Mucosa of rectum (tissue), 2 donors: ENCODE measurements at regions not wholly inside any gene's neighbourhood (a gene's known extent, or its start where the extent isn't known, plus 50 kb on each side); places are given as distances from the start of the nearest gene placed in this dataset.

Experiments
- H3K27ac ChIP-seq, 2 donors: one replicate each; pipeline ENCODE4 v1.7.0; 2013; ENCODE audit warnings: inconsistent platforms in 2 of 2, low read depth in 2 of 2, low read length in 2 of 2
- H3K27me3 ChIP-seq, 2 donors: one replicate each; pipeline ENCODE4 v1.7.0; 2013; ENCODE audit warnings: low read length in 2 of 2; ENCODE audit not compliant: control insufficient read depth in 2 of 2, insufficient read depth in 2 of 2
- H3K36me3 ChIP-seq, 2 donors: one replicate each; pipeline ENCODE4 v1.7.0; 2013; ENCODE audit warnings: low read length in 2 of 2; ENCODE audit not compliant: control insufficient read depth in 2 of 2, insufficient read depth in 2 of 2
- H3K4me1 ChIP-seq, 2 donors: one replicate each; pipeline ENCODE4 v1.7.0; 2013; ENCODE audit warnings: low read length in 2 of 2, mild to moderate bottlenecking in 1 of 2; ENCODE audit not compliant: control insufficient read depth in 2 of 2, insufficient read depth in 2 of 2
- H3K4me3 ChIP-seq, 2 donors: one replicate each; pipeline ENCODE4 v1.7.0; 2013; ENCODE audit warnings: low read length in 2 of 2
- H3K9ac ChIP-seq, 2 donors: one replicate each; pipeline ENCODE4 v1.7.0; 2013; ENCODE audit warnings: low read length in 2 of 2, low read depth in 1 of 2, mild to moderate bottlenecking in 1 of 2
- H3K9me3 ChIP-seq, 2 donors: one replicate each; pipeline ENCODE4 v1.7.0; 2013; ENCODE audit warnings: low read length in 2 of 2; ENCODE audit not compliant: control insufficient read depth in 2 of 2
- donor health status: healthy.
- donor health status: Normal muscosa, but diverticular disease.

DNA sequence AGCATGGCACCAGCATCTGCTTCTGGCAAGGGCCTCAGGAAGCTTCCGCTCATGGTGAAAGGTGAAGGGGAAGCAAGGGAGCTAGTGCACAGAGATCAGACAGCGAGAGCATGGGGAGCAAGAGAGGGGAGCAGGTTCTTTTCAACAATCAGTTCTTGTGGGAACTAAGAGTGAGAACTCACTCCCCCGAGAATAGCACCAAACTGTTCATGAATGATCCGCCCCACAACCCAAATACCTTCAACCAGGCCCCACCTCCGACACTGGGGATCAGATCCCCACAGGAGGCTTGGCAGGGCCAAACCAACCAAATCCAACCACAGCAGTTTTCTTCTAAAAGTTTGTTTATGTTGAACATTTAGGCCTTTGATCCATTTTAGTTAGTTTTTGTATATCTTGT lies 69.7 kb upstream of the BHLHE23 start:
- Histone ChIP-seq H3K9me3 (peaks cover 0 to 4% of the 10 kb centered on the region in 2 donors), H3K4me1 (no peaks in the 10 kb centered on the region), H3K9ac (no peak overlapping the region), H3K4me3 (no peak overlapping the region), H3K27ac (no peak overlapping the region), H3K36me3 (no peaks in the 10 kb centered on the region), H3K27me3 (peaks cover 3 to 5% of the 10 kb centered on the region in 2 donors)

DNA sequence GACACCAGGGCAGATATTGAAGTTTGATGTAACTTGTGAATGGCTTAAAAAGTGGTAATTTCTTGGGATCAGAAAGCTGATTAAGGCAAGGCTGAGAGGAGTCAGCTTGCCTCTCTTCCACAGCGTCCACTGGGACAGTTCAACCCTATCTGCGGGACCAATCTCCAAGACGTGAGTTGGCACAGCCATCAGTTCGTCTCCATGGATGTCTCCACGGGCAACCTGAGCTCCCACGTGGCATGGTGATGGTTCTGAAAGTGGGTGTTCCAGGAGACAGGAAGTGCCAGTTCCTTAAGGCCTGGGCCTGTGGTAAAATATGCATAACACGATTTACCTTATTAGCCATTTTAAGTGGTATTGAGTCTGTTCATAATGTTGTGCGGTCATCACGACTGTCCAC lies 67.9 kb upstream of the BHLHE23 start:
- H3K27me3 ChIP-seq = peaks cover 9 to 10% of the 10 kb centered on the region in 2 donors

DNA sequence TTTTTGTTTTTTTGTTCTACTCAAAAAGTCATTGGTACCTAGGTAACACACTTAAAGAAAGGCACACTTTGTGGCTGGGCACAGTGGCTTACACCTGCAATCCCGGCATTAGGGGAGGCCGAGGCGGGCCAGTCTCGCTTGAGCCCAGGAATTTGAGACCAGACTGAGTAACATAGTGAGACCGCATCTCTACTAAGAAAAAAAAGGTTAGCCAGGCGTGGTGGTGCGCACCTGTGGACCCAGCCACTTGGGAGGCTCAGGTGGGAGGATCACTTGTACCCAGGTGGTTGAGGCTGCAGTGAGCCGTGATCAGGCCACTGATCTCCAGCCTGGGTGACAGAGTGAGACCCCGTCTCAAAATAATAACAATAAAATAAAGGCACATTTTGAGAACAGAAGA lies 67.4 kb upstream of the BHLHE23 start:
- Histone ChIP-seq H3K4me1 (no peaks in the 10 kb centered on the region), H3K36me3 (no peaks in the 10 kb centered on the region), H3K4me3 (no peak overlapping the region), H3K9ac (no peak overlapping the region), H3K9me3 (peaks cover 0 to 4% of the 10 kb centered on the region in 2 donors), H3K27ac (no peak overlapping the region), H3K27me3 (peaks cover 9 to 10% of the 10 kb centered on the region in 2 donors)

More for the DNA sequence above, 67.9 kb upstream of the BHLHE23 start:
- H3K9ac ChIP-seq = no peak overlapping the region
- H3K4me3 ChIP-seq = no peak overlapping the region
- no peaks in the 10 kb centered on the region for H3K36me3 ChIP-seq
- peaks cover 0 to 4% of the 10 kb centered on the region in 2 donors for H3K9me3 ChIP-seq
- H3K27ac ChIP-seq = no peak overlapping the region
- H3K4me1 ChIP-seq = no peaks in the 10 kb centered on the region

DNA sequence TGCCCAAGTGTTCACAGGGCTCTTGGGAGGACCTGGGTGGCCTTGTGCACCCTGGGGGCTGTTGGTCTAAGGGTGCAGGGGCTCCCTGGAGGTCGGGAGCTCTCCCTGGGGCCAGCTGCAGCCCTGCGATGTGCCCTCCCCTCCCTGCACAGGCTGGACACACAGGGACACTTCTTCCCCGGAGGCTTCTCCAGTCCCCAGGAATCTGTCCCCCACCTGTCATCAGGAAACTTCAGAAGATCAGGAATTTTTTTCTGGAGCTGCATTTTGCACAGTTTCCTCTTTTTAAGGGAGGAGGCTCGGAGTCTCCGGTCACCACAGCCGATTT lies 66.9 kb upstream of the BHLHE23 start:
- H3K4me1 ChIP-seq = no peaks in the 10 kb centered on the region
- peaks cover 10 to 12% of the 10 kb centered on the region in 2 donors for H3K27me3 ChIP-seq
- peaks cover 0 to 2% of the 10 kb centered on the region in 2 donors for H3K9me3 ChIP-seq
- H3K36me3 ChIP-seq = no peaks in the 10 kb centered on the region
- H3K27ac ChIP-seq = no peak overlapping the region
- H3K4me3 ChIP-seq = no peak overlapping the region
- no peak overlapping the region for H3K9ac ChIP-seq

DNA sequence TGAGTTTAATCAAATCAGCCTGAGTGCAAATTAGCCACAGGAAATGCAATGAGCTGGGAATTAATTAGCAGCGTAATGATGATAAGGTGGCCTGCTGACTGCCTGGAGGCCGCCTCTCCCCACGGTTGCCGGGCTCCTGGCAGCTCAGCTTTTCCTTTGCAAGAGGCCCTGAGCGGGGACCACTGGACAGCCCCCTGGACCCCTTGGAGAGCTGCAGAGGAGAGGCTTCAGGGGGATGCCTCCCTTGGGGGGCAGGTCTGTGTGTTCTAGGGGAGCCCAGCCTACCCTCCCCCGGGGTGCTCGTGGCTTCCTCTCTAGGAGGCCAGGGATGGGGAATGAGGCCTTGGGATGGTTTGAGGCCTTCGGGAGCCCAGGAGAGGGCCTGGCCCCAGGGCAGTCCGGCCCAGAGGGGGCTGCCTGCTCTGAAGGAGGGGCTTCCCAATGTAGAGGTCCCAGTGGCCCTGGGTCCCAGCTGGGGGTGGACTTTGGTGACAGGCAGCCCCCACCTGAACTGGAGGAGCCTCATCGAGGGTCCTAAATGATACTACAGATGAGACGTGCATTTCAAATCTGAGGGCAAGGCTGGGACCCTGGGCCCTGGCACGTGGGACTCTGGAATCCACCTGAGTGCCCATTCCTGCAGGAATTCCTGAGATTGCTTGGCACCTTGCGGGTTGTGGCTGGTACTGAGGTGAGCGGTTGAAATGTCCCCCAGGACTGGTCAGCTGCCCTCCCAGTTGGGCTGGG lies 66.4 kb upstream of the BHLHE23 start:
- no peak overlapping the region for H3K27ac ChIP-seq
- H3K36me3 ChIP-seq = no peaks in the 10 kb centered on the region
- no peak overlapping the region for H3K9ac ChIP-seq
- H3K9me3 ChIP-seq = no peaks in the 10 kb centered on the region
- H3K27me3 ChIP-seq = peaks cover 10 to 12% of the 10 kb centered on the region in 2 donors
- H3K4me3 ChIP-seq = no peak overlapping the region
- H3K4me1 ChIP-seq = no peaks in the 10 kb centered on the region

DNA sequence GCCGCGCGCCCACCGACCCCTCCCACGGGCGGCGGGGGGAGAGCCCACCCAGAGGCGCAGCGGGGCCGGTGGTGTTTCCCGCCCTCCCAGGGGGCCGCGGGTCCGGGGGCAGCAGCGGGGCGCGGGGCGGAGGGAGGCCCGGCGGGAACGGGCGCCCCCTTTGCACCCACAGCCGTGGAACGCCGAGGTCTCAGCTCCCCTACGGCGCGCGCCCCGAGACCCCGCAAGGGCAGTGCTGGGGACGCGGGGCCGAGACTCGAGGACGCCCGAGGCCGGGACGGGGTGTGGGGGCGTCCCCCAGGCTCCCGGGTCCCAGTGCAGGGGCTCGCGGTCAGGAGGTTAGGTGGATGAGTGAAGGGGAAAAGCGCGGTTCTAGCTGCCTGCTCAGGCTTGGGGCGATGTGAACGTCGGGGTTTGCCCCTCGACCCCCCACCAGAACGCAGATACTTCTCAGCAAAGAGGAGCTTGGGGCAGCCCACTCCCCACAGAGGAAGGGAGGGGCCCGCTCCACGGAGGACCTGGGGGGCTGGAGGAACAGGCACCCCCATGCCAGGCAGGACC lies 65.5 kb upstream of the BHLHE23 start:
- Histone ChIP-seq H3K4me3 (no peak overlapping the region), H3K4me1 (no peaks in the 10 kb centered on the region), H3K36me3 (no peaks in the 10 kb centered on the region)

DNA sequence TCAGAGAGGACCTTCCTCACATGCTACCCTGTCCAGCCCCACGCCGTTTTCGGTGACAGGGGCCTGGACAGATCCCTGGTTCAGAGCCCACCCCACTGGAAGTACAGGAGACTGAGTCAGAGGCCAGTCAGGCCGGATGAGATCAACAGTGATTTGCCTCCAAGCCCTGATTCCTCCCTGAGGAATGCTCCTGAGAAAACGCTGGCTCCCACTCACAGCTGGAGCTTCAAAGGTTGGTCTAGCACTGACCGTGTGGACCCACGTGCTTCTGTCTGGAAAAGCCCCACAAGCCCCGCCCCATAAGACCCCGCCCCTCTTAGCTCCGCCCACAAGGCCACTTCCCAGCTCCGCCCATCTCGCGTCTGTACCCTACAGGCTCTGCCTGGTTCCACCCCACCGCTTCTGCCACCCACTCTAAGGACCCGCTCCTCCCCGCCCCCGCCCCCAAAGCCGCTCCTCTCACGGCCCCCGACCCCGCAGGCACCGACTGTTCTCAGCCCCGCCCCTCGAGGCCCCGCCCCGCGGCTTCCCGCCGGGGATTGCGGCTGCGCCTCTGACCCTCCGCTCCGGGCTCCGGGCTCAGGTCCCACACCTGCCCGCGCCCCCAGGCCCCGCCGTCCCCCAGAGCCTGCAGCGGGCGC lies 64.9 kb upstream of the BHLHE23 start:
- H3K9ac ChIP-seq = no peak overlapping the region
- peaks cover 10 to 12% of the 10 kb centered on the region in 2 donors for H3K27me3 ChIP-seq
- no peaks in the 10 kb centered on the region for H3K36me3 ChIP-seq
- H3K27ac ChIP-seq = no peak overlapping the region
- H3K4me1 ChIP-seq = no peaks in the 10 kb centered on the region
- no peak overlapping the region for H3K4me3 ChIP-seq
- no peaks in the 10 kb centered on the region for H3K9me3 ChIP-seq

More for the DNA sequence above, 65.5 kb upstream of the BHLHE23 start:
- Histone ChIP-seq H3K27ac (no peak overlapping the region), H3K9ac (no peak overlapping the region), H3K27me3 (peaks cover 10 to 12% of the 10 kb centered on the region in 2 donors), H3K9me3 (no peaks in the 10 kb centered on the region)

DNA sequence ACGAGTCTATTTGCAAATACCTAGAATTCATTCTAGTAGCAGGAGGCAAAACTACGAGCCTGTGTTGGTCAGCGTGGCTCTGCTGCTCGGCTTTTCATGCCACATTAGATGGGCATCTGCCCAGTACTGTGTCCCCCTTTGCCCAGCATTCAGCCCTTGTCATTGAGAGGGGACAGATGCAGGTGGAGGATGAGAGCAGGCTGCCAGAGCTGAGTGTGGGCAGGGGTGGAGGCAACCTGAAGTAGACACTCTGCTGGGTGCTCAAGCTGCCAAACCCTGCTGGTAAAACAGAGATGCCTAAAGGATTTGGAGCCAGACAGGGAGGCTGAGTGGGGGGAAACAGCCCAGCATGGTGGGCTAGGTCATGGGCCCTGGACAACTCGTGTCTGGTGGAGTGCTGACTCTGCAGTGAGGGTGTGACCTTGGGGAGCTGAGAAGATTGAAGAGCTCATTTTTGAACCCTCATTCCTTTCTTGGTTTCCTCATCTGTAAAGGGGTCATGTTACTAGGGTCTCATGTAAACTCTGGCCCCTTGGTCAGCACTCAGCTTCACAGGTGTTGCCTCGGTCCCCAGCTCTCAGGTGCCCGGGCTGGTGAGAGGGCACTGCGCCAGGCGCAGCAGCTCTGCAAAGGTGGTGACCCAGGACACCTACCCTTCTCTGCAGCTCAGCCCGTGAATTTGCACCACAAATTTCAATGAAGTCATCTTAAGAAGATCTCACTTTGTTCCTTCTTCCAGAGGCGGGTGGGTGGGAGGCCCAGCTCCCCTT lies 64.2 kb upstream of the BHLHE23 start:
- Histone ChIP-seq H3K36me3 (no peaks in the 10 kb centered on the region), H3K4me1 (no peaks in the 10 kb centered on the region), H3K9ac (no peak overlapping the region), H3K9me3 (no peaks in the 10 kb centered on the region), H3K4me3 (no peak overlapping the region), H3K27ac (no peak overlapping the region), H3K27me3 (peaks cover 10 to 12% of the 10 kb centered on the region in 2 donors)

DNA sequence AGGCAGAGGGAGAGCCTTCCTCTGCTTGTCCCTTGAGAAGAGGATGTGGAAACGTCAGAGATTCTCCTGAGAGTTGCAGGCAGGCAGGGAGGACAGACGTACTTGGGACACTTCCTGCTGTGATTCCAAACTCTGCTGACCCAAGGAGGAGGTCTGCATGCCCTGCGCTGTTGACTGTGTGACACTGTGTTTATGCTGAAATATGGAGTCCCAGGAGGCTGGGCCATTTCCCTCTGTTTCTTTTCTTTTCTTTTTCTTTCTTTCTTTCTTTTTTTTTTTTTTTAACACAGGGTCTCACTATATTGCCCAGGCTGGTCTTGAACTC lies 63.5 kb upstream of the BHLHE23 start:
- no peak overlapping the region for H3K9ac ChIP-seq
- H3K36me3 ChIP-seq = no peaks in the 10 kb centered on the region
- H3K27ac ChIP-seq = no peak overlapping the region
- H3K9me3 ChIP-seq = no peaks in the 10 kb centered on the region
- no peaks in the 10 kb centered on the region for H3K4me1 ChIP-seq
- peaks cover 10 to 12% of the 10 kb centered on the region in 2 donors for H3K27me3 ChIP-seq
- H3K4me3 ChIP-seq = no peak overlapping the region
